ENCODE measurements at regions not wholly inside any gene's neighbourhood (a gene's known extent, or its start where the extent isn't known, plus 50 kb on each side); places are given as distances from the start of the nearest gene placed in this dataset.

DNA sequence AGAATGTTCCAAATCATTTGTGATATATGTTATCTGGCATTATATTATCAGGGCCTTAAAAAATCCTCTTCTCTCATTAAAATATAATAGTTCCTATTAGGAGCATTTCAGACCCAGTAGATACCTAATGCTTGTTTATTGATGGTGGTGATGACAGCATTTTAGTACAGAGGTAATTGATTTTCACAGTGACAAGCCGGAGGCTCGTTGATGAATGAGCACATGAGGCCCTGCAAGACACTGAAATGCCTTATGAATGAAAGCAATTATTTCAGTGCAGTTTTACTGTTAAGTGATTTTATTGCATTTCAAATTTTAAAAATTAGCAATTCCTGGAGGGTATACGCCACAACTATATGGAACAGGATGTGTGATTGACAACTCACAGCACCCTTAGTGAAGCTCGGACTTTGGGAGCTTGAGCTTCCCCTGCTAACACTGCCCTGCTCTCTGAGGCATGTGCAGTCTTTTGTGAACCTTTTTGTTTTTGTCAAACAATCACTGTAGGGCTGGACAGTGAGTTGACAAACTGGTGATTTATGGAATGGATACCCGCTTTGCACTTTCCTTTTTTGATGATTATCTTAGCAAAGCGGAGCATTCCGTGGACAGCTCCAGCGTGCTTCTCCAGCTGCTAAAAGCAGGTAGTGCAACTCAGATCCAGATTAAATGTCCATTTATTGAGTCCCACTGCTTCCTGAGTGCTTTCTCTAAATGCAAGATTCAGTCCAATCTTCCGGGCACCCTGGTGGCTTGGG lies 187.0 kb upstream of the ATP10A start:
- no peak overlapping the region for H3K4me3 Mint-ChIP-seq (ENCODE audit: low read depth, unreplicated experiment)
- no peaks in the 10 kb centered on the region for H3K9me3 Mint-ChIP-seq (ENCODE audit: low read depth, unreplicated experiment)
- intact Hi-C loops (cut with micrococcal nuclease; ENCODE audit: unreplicated experiment) = no loop called here
- H3K27ac Mint-ChIP-seq (ENCODE audit: unreplicated experiment) = no peak overlapping the region
- BruUV-seq (replicated peaks) = no TSS peak
- H3K4me1 Mint-ChIP-seq (ENCODE audit: low read depth, unreplicated experiment) = no peaks in the 10 kb centered on the region
- DNase-seq = no peak
- H3K27me3 Mint-ChIP-seq (ENCODE audit: unreplicated experiment) = peaks cover 25% of the 10 kb centered on the region
- H3K36me3 Mint-ChIP-seq (ENCODE audit: insufficient read depth, unreplicated experiment) = no peaks in the 10 kb centered on the region
- CTCF ChIA-PET = no interaction called here
- TF ChIP-seq, protein P1, sequence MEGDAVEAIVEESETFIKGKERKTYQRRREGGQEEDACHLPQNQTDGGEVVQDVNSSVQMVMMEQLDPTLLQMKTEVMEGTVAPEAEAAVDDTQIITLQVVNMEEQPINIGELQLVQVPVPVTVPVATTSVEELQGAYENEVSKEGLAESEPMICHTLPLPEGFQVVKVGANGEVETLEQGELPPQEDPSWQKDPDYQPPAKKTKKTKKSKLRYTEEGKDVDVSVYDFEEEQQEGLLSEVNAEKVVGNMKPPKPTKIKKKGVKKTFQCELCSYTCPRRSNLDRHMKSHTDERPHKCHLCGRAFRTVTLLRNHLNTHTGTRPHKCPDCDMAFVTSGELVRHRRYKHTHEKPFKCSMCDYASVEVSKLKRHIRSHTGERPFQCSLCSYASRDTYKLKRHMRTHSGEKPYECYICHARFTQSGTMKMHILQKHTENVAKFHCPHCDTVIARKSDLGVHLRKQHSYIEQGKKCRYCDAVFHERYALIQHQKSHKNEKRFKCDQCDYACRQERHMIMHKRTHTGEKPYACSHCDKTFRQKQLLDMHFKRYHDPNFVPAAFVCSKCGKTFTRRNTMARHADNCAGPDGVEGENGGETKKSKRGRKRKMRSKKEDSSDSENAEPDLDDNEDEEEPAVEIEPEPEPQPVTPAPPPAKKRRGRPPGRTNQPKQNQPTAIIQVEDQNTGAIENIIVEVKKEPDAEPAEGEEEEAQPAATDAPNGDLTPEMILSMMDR (IDR thresholded peaks at IDR 0.05; ENCODE audit: unreplicated experiment) = no peak

DNA sequence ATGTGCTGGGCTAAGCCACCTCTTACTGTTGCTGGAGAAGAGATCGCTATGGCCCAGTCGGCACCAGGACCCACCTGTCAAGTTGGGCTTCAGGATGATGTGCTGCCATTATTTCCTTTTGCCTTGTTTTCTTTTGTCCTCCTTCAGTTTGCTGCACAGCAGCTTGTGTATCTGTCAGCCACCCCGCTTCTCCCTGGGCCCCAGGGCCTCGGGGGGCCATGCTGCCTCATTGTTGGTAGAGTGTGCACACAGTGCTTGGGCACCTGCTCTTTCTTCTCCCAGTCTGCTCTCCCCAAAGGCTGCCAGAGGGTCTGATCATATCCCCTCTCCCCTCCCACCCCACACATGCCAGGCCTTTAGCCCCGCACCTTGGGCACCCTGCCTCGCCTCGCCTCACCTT lies 185.5 kb upstream of the ATP10A start:
- no peak for DNase-seq
- no peak overlapping the region for H3K27ac Mint-ChIP-seq (ENCODE audit: unreplicated experiment)
- CTCF ChIA-PET = no interaction called here
- H3K4me1 Mint-ChIP-seq (ENCODE audit: low read depth, unreplicated experiment) = no peaks in the 10 kb centered on the region
- no peak overlapping the region for H3K4me3 Mint-ChIP-seq (ENCODE audit: low read depth, unreplicated experiment)
- no TSS peak for BruUV-seq (replicated peaks)
- no peaks in the 10 kb centered on the region for H3K36me3 Mint-ChIP-seq (ENCODE audit: insufficient read depth, unreplicated experiment)
- H3K27me3 Mint-ChIP-seq (ENCODE audit: unreplicated experiment) = peaks cover 14% of the 10 kb centered on the region
- intact Hi-C loops (cut with micrococcal nuclease; ENCODE audit: unreplicated experiment) = no loop called here
- H3K9me3 Mint-ChIP-seq (ENCODE audit: low read depth, unreplicated experiment) = no peaks in the 10 kb centered on the region
- TF ChIP-seq, protein P1 (IDR thresholded peaks at IDR 0.05; ENCODE audit: unreplicated experiment) = no peak

DNA sequence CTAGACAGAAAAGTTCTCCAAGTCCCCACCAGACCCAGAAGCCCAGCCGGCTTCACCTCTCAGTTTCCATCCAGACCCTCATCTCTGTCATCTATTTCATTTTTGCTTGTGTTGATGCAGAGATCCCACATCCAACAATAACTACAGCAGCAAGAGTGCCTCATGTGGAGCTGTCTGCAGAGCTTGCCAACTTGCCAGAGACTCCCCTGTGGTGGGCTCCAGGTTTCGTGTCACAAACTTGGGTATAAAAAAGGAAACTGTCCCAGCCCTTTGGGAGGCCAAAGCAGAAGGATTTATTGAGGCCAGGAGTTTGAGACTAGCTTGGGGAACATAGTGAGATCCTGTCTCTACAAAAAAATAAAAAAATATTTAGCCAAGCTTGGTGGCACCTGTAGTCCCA lies 182.4 kb upstream of the ATP10A start:
- no peaks in the 10 kb centered on the region for H3K27me3 Mint-ChIP-seq (ENCODE audit: unreplicated experiment)
- no TSS peak for BruUV-seq (replicated peaks)
- no peak overlapping the region for H3K4me3 Mint-ChIP-seq (ENCODE audit: low read depth, unreplicated experiment)
- CTCF ChIA-PET = no interaction called here
- no peaks in the 10 kb centered on the region for H3K4me1 Mint-ChIP-seq (ENCODE audit: low read depth, unreplicated experiment)
- no peaks in the 10 kb centered on the region for H3K9me3 Mint-ChIP-seq (ENCODE audit: low read depth, unreplicated experiment)
- intact Hi-C loops (cut with micrococcal nuclease; ENCODE audit: unreplicated experiment) = no loop called here
- H3K27ac Mint-ChIP-seq (ENCODE audit: unreplicated experiment) = no peak overlapping the region
- TF ChIP-seq, protein P1 (IDR thresholded peaks at IDR 0.05; ENCODE audit: unreplicated experiment) = no peak
- no peaks in the 10 kb centered on the region for H3K36me3 Mint-ChIP-seq (ENCODE audit: insufficient read depth, unreplicated experiment)
- no peak for DNase-seq

DNA sequence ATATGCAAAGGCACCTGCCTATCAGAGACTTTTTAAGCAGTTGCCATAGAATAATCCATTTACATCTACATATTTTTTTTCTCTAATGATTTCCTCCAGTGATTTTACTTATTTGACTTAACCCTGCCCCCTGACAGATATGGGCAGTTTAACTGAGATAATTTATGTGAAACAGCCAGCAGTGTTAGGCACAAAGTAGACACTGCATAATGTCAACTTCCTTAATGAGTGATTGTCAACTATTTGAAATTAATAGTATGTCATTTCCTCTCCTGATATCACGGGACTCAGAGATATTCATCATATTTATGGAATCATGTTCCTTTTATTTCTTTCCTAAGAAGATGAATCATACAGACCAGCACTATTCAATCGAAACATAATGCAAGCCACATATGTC lies 179.9 kb upstream of the ATP10A start:
- TF ChIP-seq, protein P1 (IDR thresholded peaks at IDR 0.05; ENCODE audit: unreplicated experiment) = no peak
- no peak overlapping the region for H3K27ac Mint-ChIP-seq (ENCODE audit: unreplicated experiment)
- no peak overlapping the region for H3K4me3 Mint-ChIP-seq (ENCODE audit: low read depth, unreplicated experiment)
- BruUV-seq (replicated peaks) = no TSS peak
- no peaks in the 10 kb centered on the region for H3K9me3 Mint-ChIP-seq (ENCODE audit: low read depth, unreplicated experiment)
- H3K4me1 Mint-ChIP-seq (ENCODE audit: low read depth, unreplicated experiment) = no peaks in the 10 kb centered on the region
- no peaks in the 10 kb centered on the region for H3K36me3 Mint-ChIP-seq (ENCODE audit: insufficient read depth, unreplicated experiment)
- intact Hi-C loops (cut with micrococcal nuclease; ENCODE audit: unreplicated experiment) = no loop called here
- no peak for DNase-seq
- H3K27me3 Mint-ChIP-seq (ENCODE audit: unreplicated experiment) = no peaks in the 10 kb centered on the region
- CTCF ChIA-PET = no interaction called here

All from Calu3 (cell line).